Liver (tissue), 3 donors: ENCODE measurements at regions not wholly inside any gene's neighbourhood (a gene's known extent, or its start where the extent isn't known, plus 50 kb on each side); places are given as distances from the start of the nearest gene placed in this dataset.

ENCODE experiments used
- EGR1 ChIP-seq, 2 donors: IDR thresholded peaks; 2 replicates each; pipeline ENCODE4 v1.6.1; 2016 to 2018; ENCODE audit warnings: antibody characterized with exemption in 2 of 2, low read depth in 2 of 2
- FOXA1 ChIP-seq: IDR thresholded peaks from 2 replicates; pipeline ENCODE4 v1.6.1; 2016; ENCODE audit warnings: antibody characterized with exemption
- GABPA ChIP-seq, 2 donors: IDR thresholded peaks in 1 of 2; conservative IDR thresholded peaks in 1 of 2; 2 replicates each; pipeline ENCODE4 v1.6.1; 2016; ENCODE audit warnings: antibody characterized with exemption in 2 of 2, mild to moderate bottlenecking in 1 of 2, moderate library complexity in 1 of 2
- JUND ChIP-seq, 2 donors: IDR thresholded peaks; 2 replicates each; pipeline ENCODE4 v1.6.1; 2016; ENCODE audit warnings: antibody characterized with exemption in 2 of 2
- MAX ChIP-seq: IDR thresholded peaks from 2 replicates; pipeline ENCODE4 v1.6.1; 2016; ENCODE audit warnings: antibody characterized with exemption
- RAD21 ChIP-seq, 2 donors: IDR thresholded peaks; 2 replicates each; pipeline ENCODE4 v1.6.1; 2016; ENCODE audit warnings: antibody characterized with exemption in 2 of 2, mild to moderate bottlenecking in 2 of 2
- RXRA ChIP-seq, 2 donors: IDR thresholded peaks; 2 replicates each; pipeline ENCODE4 v1.6.1; 2017 to 2018; ENCODE audit warnings: antibody characterized with exemption in 2 of 2, mild to moderate bottlenecking in 1 of 2
- SP1 ChIP-seq: IDR thresholded peaks from 2 replicates; pipeline ENCODE4 v1.6.1; 2018; ENCODE audit warnings: antibody characterized with exemption, mild to moderate bottlenecking
- TAF1 ChIP-seq: conservative IDR thresholded peaks from 2 replicates; pipeline ENCODE4 v1.6.1; 2016; ENCODE audit warnings: antibody characterized with exemption, mild to moderate bottlenecking
- YY1 ChIP-seq: IDR thresholded peaks from 2 replicates; pipeline ENCODE4 v1.6.1; 2016; ENCODE audit warnings: antibody characterized with exemption, mild to moderate bottlenecking
- TF ChIP-seq, protein P1 (sequence below): IDR thresholded peaks from 2 replicates; pipeline ENCODE4 v1.6.1; 2016; ENCODE audit warnings: antibody characterized with exemption
- TF ChIP-seq, protein P2 (sequence below): fragments of 150-350 bp; IDR thresholded peaks from 2 replicates; pipeline ENCODE4 v1.5.1; 2017; ENCODE audit warnings: improper control_type of control experiment, low read depth, low read length; ENCODE audit not compliant: missing input control
- TF ChIP-seq, protein P3 (sequence below): IDR thresholded peaks from 2 replicates; pipeline ENCODE4 v1.6.1; 2016; ENCODE audit warnings: antibody characterized with exemption, mild to moderate bottlenecking
- TF ChIP-seq, protein P4 (sequence below): IDR thresholded peaks from 2 replicates; pipeline ENCODE4 v1.6.1; 2016; ENCODE audit warnings: antibody characterized with exemption
- donor health status: healthy.
- donor health status: healthy.

- TF ChIP-seq, protein P1, sequence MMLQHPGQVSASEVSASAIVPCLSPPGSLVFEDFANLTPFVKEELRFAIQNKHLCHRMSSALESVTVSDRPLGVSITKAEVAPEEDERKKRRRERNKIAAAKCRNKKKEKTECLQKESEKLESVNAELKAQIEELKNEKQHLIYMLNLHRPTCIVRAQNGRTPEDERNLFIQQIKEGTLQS: no peak
- TF ChIP-seq RAD21 (IDR thresholded peaks at IDR 0.05): no peak
- TF ChIP-seq, protein P2, sequence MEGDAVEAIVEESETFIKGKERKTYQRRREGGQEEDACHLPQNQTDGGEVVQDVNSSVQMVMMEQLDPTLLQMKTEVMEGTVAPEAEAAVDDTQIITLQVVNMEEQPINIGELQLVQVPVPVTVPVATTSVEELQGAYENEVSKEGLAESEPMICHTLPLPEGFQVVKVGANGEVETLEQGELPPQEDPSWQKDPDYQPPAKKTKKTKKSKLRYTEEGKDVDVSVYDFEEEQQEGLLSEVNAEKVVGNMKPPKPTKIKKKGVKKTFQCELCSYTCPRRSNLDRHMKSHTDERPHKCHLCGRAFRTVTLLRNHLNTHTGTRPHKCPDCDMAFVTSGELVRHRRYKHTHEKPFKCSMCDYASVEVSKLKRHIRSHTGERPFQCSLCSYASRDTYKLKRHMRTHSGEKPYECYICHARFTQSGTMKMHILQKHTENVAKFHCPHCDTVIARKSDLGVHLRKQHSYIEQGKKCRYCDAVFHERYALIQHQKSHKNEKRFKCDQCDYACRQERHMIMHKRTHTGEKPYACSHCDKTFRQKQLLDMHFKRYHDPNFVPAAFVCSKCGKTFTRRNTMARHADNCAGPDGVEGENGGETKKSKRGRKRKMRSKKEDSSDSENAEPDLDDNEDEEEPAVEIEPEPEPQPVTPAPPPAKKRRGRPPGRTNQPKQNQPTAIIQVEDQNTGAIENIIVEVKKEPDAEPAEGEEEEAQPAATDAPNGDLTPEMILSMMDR: no peak
- TF ChIP-seq, protein P3, sequence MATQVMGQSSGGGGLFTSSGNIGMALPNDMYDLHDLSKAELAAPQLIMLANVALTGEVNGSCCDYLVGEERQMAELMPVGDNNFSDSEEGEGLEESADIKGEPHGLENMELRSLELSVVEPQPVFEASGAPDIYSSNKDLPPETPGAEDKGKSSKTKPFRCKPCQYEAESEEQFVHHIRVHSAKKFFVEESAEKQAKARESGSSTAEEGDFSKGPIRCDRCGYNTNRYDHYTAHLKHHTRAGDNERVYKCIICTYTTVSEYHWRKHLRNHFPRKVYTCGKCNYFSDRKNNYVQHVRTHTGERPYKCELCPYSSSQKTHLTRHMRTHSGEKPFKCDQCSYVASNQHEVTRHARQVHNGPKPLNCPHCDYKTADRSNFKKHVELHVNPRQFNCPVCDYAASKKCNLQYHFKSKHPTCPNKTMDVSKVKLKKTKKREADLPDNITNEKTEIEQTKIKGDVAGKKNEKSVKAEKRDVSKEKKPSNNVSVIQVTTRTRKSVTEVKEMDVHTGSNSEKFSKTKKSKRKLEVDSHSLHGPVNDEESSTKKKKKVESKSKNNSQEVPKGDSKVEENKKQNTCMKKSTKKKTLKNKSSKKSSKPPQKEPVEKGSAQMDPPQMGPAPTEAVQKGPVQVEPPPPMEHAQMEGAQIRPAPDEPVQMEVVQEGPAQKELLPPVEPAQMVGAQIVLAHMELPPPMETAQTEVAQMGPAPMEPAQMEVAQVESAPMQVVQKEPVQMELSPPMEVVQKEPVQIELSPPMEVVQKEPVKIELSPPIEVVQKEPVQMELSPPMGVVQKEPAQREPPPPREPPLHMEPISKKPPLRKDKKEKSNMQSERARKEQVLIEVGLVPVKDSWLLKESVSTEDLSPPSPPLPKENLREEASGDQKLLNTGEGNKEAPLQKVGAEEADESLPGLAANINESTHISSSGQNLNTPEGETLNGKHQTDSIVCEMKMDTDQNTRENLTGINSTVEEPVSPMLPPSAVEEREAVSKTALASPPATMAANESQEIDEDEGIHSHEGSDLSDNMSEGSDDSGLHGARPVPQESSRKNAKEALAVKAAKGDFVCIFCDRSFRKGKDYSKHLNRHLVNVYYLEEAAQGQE: no peak
- TF ChIP-seq MAX: no peak
- TF ChIP-seq SP1: no peak
- no peak for TF ChIP-seq RXRA (IDR thresholded peaks at IDR 0.05)
- no peak for TF ChIP-seq YY1
- TF ChIP-seq, protein P4, sequence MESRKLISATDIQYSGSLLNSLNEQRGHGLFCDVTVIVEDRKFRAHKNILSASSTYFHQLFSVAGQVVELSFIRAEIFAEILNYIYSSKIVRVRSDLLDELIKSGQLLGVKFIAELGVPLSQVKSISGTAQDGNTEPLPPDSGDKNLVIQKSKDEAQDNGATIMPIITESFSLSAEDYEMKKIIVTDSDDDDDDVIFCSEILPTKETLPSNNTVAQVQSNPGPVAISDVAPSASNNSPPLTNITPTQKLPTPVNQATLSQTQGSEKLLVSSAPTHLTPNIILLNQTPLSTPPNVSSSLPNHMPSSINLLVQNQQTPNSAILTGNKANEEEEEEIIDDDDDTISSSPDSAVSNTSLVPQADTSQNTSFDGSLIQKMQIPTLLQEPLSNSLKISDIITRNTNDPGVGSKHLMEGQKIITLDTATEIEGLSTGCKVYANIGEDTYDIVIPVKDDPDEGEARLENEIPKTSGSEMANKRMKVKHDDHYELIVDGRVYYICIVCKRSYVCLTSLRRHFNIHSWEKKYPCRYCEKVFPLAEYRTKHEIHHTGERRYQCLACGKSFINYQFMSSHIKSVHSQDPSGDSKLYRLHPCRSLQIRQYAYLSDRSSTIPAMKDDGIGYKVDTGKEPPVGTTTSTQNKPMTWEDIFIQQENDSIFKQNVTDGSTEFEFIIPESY: no peak
- TF ChIP-seq JUND (IDR thresholded peaks at IDR 0.05): no peak
- no peak for TF ChIP-seq TAF1
- no peak for TF ChIP-seq GABPA (IDR thresholded peaks at IDR 0.05 in 1 of 2, conservative IDR thresholded peaks at IDR 0.05 in 1 of 2)
- no peak for TF ChIP-seq EGR1 (IDR thresholded peaks at IDR 0.05; ENCODE audit: low read depth in 2 of 2)
- no peak for TF ChIP-seq FOXA1
Observed at GRCh38 chr9:11915699-11916098, 777.5 kb upstream of the TYRP1 start.
